ENCODE measurements at regions not wholly inside any gene's neighbourhood (a gene's known extent, or its start where the extent isn't known, plus 50 kb on each side); places are given as distances from the start of the nearest gene placed in this dataset.
A peak's percentile ranks its signal among the peaks of the same experiment; 100 is the strongest.

DNA sequence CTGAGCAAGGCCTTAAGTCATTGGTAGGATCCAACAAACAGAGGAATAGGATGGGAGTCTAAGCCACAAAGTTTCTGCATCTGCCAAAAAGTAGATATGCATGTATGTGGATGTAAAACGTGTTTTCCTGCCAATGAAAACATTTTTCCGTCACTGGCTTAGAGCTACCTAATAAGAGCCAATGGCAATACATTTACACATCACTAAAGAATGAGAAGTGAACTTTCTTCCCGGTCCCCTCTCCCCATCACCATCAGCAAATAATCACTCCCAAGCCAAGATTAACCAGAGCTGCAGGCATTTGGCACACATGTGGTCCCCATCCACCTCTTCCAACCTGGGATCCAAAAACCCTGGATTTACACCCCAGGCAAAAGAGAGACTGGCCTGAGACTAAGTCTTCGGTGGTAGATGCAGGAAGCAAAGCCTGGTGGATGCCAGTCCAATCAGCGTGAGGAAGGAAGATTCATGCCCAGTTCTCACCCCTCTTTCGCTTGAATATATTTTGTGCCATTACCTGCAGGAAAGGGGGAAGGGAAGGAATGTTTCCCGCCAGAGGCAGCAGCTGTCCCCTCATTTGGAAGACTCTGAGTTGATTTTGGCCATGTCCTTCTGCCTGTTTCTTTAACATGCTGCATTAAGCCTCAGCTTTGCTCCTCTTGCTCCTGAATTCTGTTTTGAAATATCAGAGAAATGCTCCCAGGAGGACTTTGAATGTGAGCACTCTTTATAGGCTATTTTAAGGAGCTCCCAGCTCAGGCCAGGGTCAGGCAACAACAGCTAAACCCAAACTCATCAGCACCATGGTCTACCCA, 131.4 kb downstream of the CHIC2 start:
- DNase-seq (ENCODE audit: low spot score): no peak
- no peaks in the 10 kb centered on the region for H3K27me3 ChIP-seq (replicated peaks; ENCODE audit: insufficient read depth)
- no peaks in the 10 kb centered on the region for H3K36me3 ChIP-seq
- peak overlapping the region; percentile 4 to 53 for H3K27ac ChIP-seq
- peaks cover 0 to 23% of the 10 kb centered on the region in 2 donors for H3K4me1 ChIP-seq (ENCODE audit: control insufficient read depth in 1 of 2, low read depth in 2 of 2)
- peak; percentile 40 for ATAC-seq (ENCODE audit: insufficient number of reproducible peaks, low FRiP score, low read depth)
- TF ChIP-seq CTCF (IDR thresholded peaks at IDR 0.05): no peak
- H3K4me3 ChIP-seq: peak overlapping the region; percentile 51
- no peaks in the 10 kb centered on the region for H3K9me3 ChIP-seq

DNA sequence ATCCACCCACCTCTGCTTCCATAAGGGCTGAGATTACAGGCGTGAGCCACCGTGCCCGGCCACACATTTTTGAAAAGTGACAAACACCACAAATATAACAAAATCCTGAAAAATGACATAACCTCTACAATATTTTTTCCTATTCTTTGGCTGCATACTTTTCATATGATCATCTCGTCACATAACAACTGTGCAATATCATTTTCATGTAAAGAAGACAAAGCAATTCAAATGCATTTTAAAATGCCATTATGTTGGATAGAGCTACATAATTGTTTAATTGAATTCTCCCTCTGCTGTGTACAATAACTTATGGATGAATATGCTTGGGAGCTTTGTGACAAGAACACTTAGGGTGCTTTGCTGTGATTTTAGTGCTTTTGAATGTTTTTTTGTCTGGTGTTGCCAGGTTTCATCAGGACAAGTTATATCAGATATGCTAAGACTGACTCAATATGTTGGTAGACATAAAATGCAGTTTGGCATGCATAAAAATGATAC, 132.9 kb downstream of the CHIC2 start:
- no peak for DNase-seq (ENCODE audit: low spot score)
- Histone ChIP-seq H3K4me3 (no peak overlapping the region), H3K27ac (no peak overlapping the region), H3K9me3 (no peaks in the 10 kb centered on the region), H3K27me3 (replicated peaks; ENCODE audit: insufficient read depth) (no peaks in the 10 kb centered on the region), H3K36me3 (no peaks in the 10 kb centered on the region), H3K4me1 (ENCODE audit: control insufficient read depth in 1 of 2, low read depth in 2 of 2) (peaks cover 0 to 23% of the 10 kb centered on the region in 2 donors)
- no peak for TF ChIP-seq CTCF (IDR thresholded peaks at IDR 0.05)
- no peak for ATAC-seq (ENCODE audit: insufficient number of reproducible peaks, low FRiP score, low read depth)

DNA sequence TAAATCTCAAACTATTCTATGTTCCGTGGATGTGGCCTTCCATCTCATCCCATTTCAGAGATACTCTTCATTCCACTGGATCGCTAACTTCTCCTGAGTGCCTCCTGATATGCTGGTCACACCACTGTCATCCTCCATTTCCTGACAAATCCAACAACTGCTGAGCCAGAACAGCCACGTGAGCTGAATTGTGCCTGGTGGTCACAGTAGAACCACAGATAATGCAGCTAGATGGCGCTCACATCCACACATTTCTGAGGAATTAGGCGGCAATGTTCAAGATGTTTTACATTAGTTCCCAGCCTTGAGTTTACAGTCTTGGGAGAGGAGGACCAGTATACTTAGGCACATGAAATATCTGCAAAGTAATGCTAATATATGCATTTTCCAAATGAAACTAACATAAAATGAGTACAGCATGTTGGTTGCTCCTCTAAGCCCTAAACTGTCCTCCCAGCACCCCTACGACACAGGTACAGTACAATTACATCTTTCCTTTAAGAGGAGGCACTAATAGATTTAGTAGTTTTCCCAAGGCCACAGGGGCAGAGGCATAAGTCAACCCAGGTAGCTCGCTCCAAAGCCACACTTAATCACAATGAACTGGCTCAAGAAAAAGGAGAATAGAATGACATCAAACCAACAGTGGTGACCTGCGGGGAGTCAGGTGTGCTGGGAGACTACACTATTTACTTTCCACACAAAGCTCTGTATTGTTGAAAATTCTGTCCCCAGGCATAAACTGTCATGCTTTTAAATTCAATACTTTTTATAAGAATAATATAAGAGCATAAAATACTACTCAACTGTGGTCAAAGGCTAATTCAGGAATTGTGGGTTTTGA, 134.2 kb downstream of the CHIC2 start:
- peak; percentile 89 for ATAC-seq (ENCODE audit: insufficient number of reproducible peaks, low FRiP score, low read depth)

GRCh38 chr4:53929311-53929710, 135.1 kb downstream of the CHIC2 start:
- ATAC-seq (ENCODE audit: insufficient number of reproducible peaks, low FRiP score, low read depth): no peak
- H3K27ac ChIP-seq: no peak overlapping the region
- H3K36me3 ChIP-seq: no peaks in the 10 kb centered on the region
- TF ChIP-seq CTCF (IDR thresholded peaks at IDR 0.05): no peak
- H3K4me3 ChIP-seq: no peak overlapping the region
- H3K9me3 ChIP-seq: no peaks in the 10 kb centered on the region
- H3K4me1 ChIP-seq (ENCODE audit: control insufficient read depth in 1 of 2, low read depth in 2 of 2): peaks cover 0 to 23% of the 10 kb centered on the region in 2 donors
- DNase-seq (ENCODE audit: low spot score): no peak
- H3K27me3 ChIP-seq (replicated peaks; ENCODE audit: insufficient read depth): no peaks in the 10 kb centered on the region

More for the DNA sequence above, 134.2 kb downstream of the CHIC2 start:
- peaks cover 0 to 23% of the 10 kb centered on the region in 2 donors for H3K4me1 ChIP-seq (ENCODE audit: control insufficient read depth in 1 of 2, low read depth in 2 of 2)
- peak; percentile 70 for TF ChIP-seq CTCF (IDR thresholded peaks at IDR 0.05)
- H3K9me3 ChIP-seq: no peaks in the 10 kb centered on the region
- DNase-seq (ENCODE audit: low spot score): peak; percentile 76
- no peaks in the 10 kb centered on the region for H3K27me3 ChIP-seq (replicated peaks; ENCODE audit: insufficient read depth)
- no peak overlapping the region for H3K27ac ChIP-seq
- no peak overlapping the region for H3K4me3 ChIP-seq
- H3K36me3 ChIP-seq: no peaks in the 10 kb centered on the region

DNA sequence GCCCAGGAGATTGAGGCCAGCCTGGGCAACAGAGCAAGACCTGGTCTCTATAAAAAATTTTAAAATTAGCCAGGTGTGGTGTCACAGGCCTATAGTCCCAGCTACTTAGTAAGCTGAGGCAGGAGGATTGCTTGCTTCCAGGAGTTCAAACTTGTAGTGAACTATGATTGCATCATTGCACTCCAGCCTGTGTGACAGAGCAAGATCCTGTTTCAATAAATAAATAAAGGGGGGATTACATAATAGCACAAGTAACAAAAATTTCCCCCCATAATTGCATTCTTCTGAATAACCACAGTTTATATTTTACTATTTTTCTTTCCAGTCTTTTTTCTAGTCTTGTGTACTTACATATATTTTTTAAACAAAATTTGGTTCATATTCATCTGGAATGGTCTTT, 135.6 kb downstream of the CHIC2 start:
- Histone ChIP-seq H3K36me3 (no peaks in the 10 kb centered on the region), H3K27ac (no peak overlapping the region), H3K4me1 (ENCODE audit: control insufficient read depth in 1 of 2, low read depth in 2 of 2) (peaks cover 0 to 23% of the 10 kb centered on the region in 2 donors), H3K4me3 (no peak overlapping the region), H3K9me3 (no peaks in the 10 kb centered on the region), H3K27me3 (replicated peaks; ENCODE audit: insufficient read depth) (no peaks in the 10 kb centered on the region)
- ATAC-seq (ENCODE audit: insufficient number of reproducible peaks, low FRiP score, low read depth): no peak
- DNase-seq (ENCODE audit: low spot score): no peak
- TF ChIP-seq CTCF (IDR thresholded peaks at IDR 0.05): no peak
